ENCODE measurements at regions not wholly inside any gene's neighbourhood (a gene's known extent, or its start where the extent isn't known, plus 50 kb on each side); places are given as distances from the start of the nearest gene placed in this dataset.

- no peak overlapping the region for H3K27ac ChIP-seq
- no peaks in the 10 kb centered on the region for H3K4me1 ChIP-seq (replicated peaks)
- H3K9me3 ChIP-seq, result no peaks in the 10 kb centered on the region
- no peak for DNase-seq (ENCODE audit: low spot score)
- no peaks in the 10 kb centered on the region for H3K36me3 ChIP-seq
- intact Hi-C loops (cut with DNase I), result no loop called here
- WGBS, result 90% methylated on average over 5 of the region's 5 CpGs
- no peak overlapping the region for H3K4me3 ChIP-seq
- TF ChIP-seq POLR2A (IDR thresholded peaks at IDR 0.05), result no peak
- TF ChIP-seq CTCF (IDR thresholded peaks at IDR 0.05), result no peak
- TF ChIP-seq POLR2AphosphoS5 (IDR thresholded peaks at IDR 0.05), result no peak
- no peaks in the 10 kb centered on the region for H3K27me3 ChIP-seq (replicated peaks; ENCODE audit: insufficient read depth)
Measured at GRCh38 chr3:5437296-5437782, 249.8 kb downstream of the EDEM1 start.

DNA sequence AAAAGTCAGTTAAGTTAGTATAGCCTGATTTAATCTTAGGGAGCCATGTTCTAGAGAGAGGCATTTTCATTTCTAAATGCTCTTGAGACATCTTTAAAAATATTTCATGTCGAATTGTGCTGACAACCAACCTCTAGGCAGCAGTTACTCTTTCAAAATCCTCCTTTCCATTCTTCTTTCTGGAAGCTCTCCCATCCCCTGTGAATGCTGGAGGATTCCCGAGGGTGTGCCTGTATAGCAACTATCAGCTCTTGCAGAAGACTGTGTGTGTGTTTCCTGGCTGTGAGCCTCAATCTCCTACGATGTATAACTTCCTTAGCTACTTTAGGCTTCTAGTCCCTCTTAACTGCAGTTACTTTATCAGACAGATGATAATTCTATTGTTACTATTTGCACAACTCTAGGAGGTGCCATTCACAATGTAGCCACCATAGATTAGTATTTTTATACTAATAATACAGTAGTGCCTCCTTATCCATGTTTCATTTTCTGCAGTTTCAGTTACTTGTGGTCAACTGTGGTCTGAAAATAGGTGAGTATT is 250.3 kb downstream of the EDEM1 start:
- H3K4me3 ChIP-seq, result no peak overlapping the region
- no peaks in the 10 kb centered on the region for H3K4me1 ChIP-seq (replicated peaks)
- TF ChIP-seq CTCF (IDR thresholded peaks at IDR 0.05), result no peak
- no peak for TF ChIP-seq POLR2AphosphoS5 (IDR thresholded peaks at IDR 0.05)
- TF ChIP-seq POLR2A (IDR thresholded peaks at IDR 0.05), result no peak
- no peaks in the 10 kb centered on the region for H3K9me3 ChIP-seq
- no peak for DNase-seq (ENCODE audit: low spot score)
- WGBS, result 48% methylated on average over 3 of the region's 3 CpGs
- H3K36me3 ChIP-seq, result no peaks in the 10 kb centered on the region
- intact Hi-C loops (cut with DNase I), result no loop called here
- H3K27ac ChIP-seq, result no peak overlapping the region
- H3K27me3 ChIP-seq (replicated peaks; ENCODE audit: insufficient read depth), result no peaks in the 10 kb centered on the region

GRCh38 chr3:5441401-5441800 is 253.9 kb downstream of the EDEM1 start:
- H3K27ac ChIP-seq, result no peak overlapping the region
- H3K9me3 ChIP-seq, result no peaks in the 10 kb centered on the region
- no peaks in the 10 kb centered on the region for H3K4me1 ChIP-seq (replicated peaks)
- no peak overlapping the region for H3K4me3 ChIP-seq
- intact Hi-C loops (cut with DNase I), result no loop called here
- H3K27me3 ChIP-seq (replicated peaks; ENCODE audit: insufficient read depth), result no peaks in the 10 kb centered on the region
- TF ChIP-seq POLR2A (IDR thresholded peaks at IDR 0.05) (no peak), CTCF (IDR thresholded peaks at IDR 0.05) (no peak), POLR2AphosphoS5 (IDR thresholded peaks at IDR 0.05) (no peak)
- WGBS, result 86% methylated on average over 1 of the region's 1 CpG
- no peak for DNase-seq (ENCODE audit: low spot score)
- H3K36me3 ChIP-seq, result no peaks in the 10 kb centered on the region

DNA sequence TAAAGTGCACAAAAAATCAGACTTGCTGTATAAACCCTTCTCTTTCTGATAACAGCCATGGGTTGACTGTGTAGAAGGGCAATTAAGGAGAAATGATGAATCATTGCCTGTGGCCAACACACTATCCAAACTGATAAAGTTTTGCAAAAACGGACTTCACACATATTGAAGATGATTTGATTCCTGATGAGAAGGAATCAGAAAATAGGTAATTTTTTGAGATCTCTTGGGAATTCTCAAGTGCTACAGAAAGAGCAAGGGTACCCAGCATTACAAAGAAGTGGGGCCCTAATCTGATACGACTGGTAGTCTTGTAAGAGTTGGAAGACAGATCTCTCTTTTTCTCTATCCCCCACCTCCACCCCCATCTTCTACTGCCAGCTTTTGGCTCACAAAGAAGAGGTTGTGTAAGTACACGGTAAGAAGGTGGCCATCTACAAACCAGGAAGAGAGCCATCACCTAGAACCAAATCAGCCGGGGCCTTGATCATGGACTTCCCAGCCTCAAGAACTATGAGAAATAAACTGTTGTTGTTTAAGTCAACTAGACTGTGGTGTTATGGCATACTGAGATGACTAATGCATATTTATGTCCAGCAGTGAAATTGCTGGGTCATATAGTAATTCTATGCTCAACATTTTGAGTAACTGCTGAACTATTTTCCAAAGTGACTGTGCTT is 254.7 kb downstream of the EDEM1 start:
- no peak overlapping the region for H3K27ac ChIP-seq
- no peak overlapping the region for H3K4me3 ChIP-seq
- DNase-seq (ENCODE audit: low spot score), result no peak
- 64% methylated on average over 4 of the region's 4 CpGs for WGBS
- no peaks in the 10 kb centered on the region for H3K27me3 ChIP-seq (replicated peaks; ENCODE audit: insufficient read depth)
- intact Hi-C loops (cut with DNase I), result no loop called here
- no peaks in the 10 kb centered on the region for H3K4me1 ChIP-seq (replicated peaks)
- H3K9me3 ChIP-seq, result no peaks in the 10 kb centered on the region
- no peak for TF ChIP-seq CTCF (IDR thresholded peaks at IDR 0.05)
- no peak for TF ChIP-seq POLR2A (IDR thresholded peaks at IDR 0.05)
- TF ChIP-seq POLR2AphosphoS5 (IDR thresholded peaks at IDR 0.05), result no peak
- no peaks in the 10 kb centered on the region for H3K36me3 ChIP-seq

DNA sequence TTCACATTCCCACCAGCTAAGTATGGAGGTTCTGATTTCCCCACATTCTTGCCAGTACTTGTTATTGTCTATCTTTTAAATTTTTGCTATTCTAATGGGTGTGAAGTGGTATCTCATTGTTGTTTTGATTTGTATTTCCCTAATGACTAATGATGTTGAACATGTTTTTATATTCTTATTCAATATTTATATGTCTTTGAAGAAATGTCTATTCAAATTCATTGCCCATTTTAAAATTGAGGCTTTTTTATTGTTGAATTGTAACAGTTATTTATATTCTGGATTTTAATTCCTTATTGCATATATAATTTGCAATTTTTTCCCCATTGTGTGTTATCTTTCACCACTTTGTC is 255.3 kb downstream of the EDEM1 start:
- intact Hi-C loops (cut with DNase I), result no loop called here
- no peaks in the 10 kb centered on the region for H3K9me3 ChIP-seq

More for the DNA sequence above, 255.3 kb downstream of the EDEM1 start:
- no peak for DNase-seq (ENCODE audit: low spot score)
- H3K27ac ChIP-seq, result no peak overlapping the region
- no peaks in the 10 kb centered on the region for H3K4me1 ChIP-seq (replicated peaks)
- TF ChIP-seq POLR2A (IDR thresholded peaks at IDR 0.05), result no peak
- no peak for TF ChIP-seq POLR2AphosphoS5 (IDR thresholded peaks at IDR 0.05)
- no peak for TF ChIP-seq CTCF (IDR thresholded peaks at IDR 0.05)
- H3K4me3 ChIP-seq, result no peak overlapping the region
- no peaks in the 10 kb centered on the region for H3K27me3 ChIP-seq (replicated peaks; ENCODE audit: insufficient read depth)
- no peaks in the 10 kb centered on the region for H3K36me3 ChIP-seq

All from prostate gland (tissue), 2 donors.